Spleen (tissue), 11 donors: ENCODE measurements at regions not wholly inside any gene's neighbourhood (a gene's known extent, or its start where the extent isn't known, plus 50 kb on each side); places are given as distances from the start of the nearest gene placed in this dataset.

Experiments
- DNase-seq: peaks from one replicate; pipeline ENCODE4 v3.0.0-alpha.2; 2020
- H3K27ac ChIP-seq, 8 donors: fragments of 200-600 bp; sonication (generic) in 7 of 8; 1 replicate in 4 of 8; 2 replicates in 4 of 8; pipeline versions ENCODE4 v1.5.0 to v1.8.0; 2016 to 2021; ENCODE audit warnings: inconsistent platforms in 4 of 8, mild to moderate bottlenecking in 4 of 8, moderate library complexity in 1 of 8
- H3K27me3 ChIP-seq, 7 donors: fragments of 200-600 bp; sonication (generic) in 6 of 7; replicated peaks in 1 of 7; 1 replicate in 4 of 7; 2 replicates in 3 of 7; pipeline versions ENCODE4 v1.5.0 to v1.8.0; 2016 to 2021; ENCODE audit warnings: inconsistent platforms in 3 of 7, mild to moderate bottlenecking in 1 of 7
- H3K36me3 ChIP-seq, 6 donors: fragments of 200-600 bp; sonication (generic) in 5 of 6; 1 replicate in 4 of 6; 2 replicates in 2 of 6; pipeline versions ENCODE4 v1.5.0 to v1.8.0; 2016 to 2021; ENCODE audit warnings: inconsistent platforms in 2 of 6
- H3K4me1 ChIP-seq, 6 donors: fragments of 200-600 bp; sonication (generic) in 5 of 6; 1 replicate in 3 of 6; 2 replicates in 3 of 6; pipeline versions ENCODE4 v1.5.0 to v1.8.0; 2016 to 2021; ENCODE audit warnings: inconsistent platforms in 3 of 6
- H3K4me3 ChIP-seq, 8 donors: fragments of 200-600 bp; sonication (generic) in 7 of 8; 1 replicate in 4 of 8; 2 replicates in 4 of 8; pipeline versions ENCODE4 v1.5.0 to v1.8.0; 2016 to 2021; ENCODE audit warnings: inconsistent platforms in 4 of 8, mild to moderate bottlenecking in 4 of 8, moderate library complexity in 2 of 8
- H3K9me3 ChIP-seq, 8 donors: fragments of 200-600 bp; sonication (generic) in 7 of 8; 1 replicate in 4 of 8; 2 replicates in 4 of 8; pipeline versions ENCODE4 v1.5.0 to v1.8.0; 2016 to 2021; ENCODE audit warnings: inconsistent platforms in 4 of 8
- POLR2A ChIP-seq, 3 donors: fragments of 450-650 bp; IDR thresholded peaks; one replicate each; pipeline ENCODE4 v1.5.1; 2017; ENCODE audit warnings: antibody characterized with exemption in 3 of 3, mild to moderate bottlenecking in 1 of 3
- POLR2AphosphoS5 ChIP-seq, 3 donors: sonication (generic); formaldehyde crosslinking; IDR thresholded peaks; one replicate each; pipeline ENCODE4 v1.5.1; 2017; ENCODE audit warnings: antibody characterized with exemption in 3 of 3
- WGBS, 5 donors: extraction: QIAGEN DNeasy Blood & Tissue Kit in 3 of 5; methylation state at CpG; one replicate each; pipeline versions ENCODE4 v1.1.5 to v1.1.7; 2013 to 2018; 5-methylcytosine and 5-hydroxymethylcytosine counted together
- intact Hi-C: fragments of 100-400 bp; cut with DNase I; formaldehyde crosslinking; loops from one replicate; pipeline ENCODE4 v1.15.0; 2023; ENCODE audit warnings: low total_unique reads
- TF ChIP-seq, protein P1 (sequence below), 11 experiments: fragments of 200-600 bp in 7 of 11; fragments of 450-650 bp in 4 of 11; sonication (generic) in 4 of 11; IDR thresholded peaks in 8 of 11; conservative IDR thresholded peaks in 3 of 11; 1 replicate in 7 of 11; 2 replicates in 4 of 11; pipeline versions ENCODE4 v1.4.0 to v1.8.0; 2016 to 2021; ENCODE audit warnings: antibody characterized with exemption in 11 of 11, inconsistent platforms in 4 of 11, mild to moderate bottlenecking in 1 of 11
- donor health status: healthy with polysubstance abuse.
- donor health status: DM: no; HTN: no; CAD: no; lungs with moderate emphysema.
- donor health status: DM: no; HTN: no; CAD: no.
- donor health status: Bipolar disorder and iron deficiency.
- donor health status: healthy.
- donor health status: DM: no; HTN: no; CAD: no.
- donor health status: DM: yes; HTN: yes; CAD: no.

DNA sequence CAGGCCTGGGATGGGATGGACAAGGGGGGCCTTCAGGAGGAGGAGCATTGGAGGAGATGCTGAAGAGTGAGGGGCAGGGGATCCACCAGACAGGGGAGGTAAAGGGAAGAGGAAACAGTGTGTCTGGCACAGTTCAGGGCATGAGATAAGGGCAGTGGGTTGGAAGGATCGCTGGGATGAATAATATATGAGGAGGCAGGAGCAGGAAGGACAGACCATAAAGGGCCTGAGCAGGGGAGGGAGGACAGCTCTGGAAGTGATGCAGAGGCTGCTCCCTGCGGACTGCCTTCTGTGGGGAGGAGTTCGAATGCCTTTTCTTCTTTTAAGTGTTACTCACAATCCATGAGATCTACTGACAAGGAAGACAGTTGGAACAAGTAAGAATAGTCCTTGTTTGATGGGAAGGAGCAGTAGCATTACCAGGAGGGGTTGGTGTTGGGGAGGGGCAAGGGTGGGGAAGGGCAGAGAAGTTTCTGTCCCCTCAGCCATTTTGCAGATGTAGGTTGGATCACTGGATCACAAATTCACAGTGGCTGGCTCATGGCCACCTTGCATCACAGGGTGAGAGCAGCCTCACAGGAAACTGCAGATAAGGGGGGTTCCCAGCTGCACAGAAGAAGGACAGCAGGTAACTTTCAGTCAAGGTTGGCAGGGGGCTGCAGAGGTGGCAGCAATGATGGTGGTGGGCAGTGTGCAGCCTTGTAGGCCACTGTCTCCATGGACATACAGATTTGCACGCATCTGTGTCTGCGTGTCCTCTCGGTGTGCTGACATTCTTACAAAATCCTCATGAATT, 91.9 kb upstream of the SNRPN start:
- no peak for DNase-seq
- TF ChIP-seq POLR2AphosphoS5 (IDR thresholded peaks at IDR 0.05) (no peak), POLR2A (IDR thresholded peaks at IDR 0.05) (no peak)
- TF ChIP-seq, protein P1, sequence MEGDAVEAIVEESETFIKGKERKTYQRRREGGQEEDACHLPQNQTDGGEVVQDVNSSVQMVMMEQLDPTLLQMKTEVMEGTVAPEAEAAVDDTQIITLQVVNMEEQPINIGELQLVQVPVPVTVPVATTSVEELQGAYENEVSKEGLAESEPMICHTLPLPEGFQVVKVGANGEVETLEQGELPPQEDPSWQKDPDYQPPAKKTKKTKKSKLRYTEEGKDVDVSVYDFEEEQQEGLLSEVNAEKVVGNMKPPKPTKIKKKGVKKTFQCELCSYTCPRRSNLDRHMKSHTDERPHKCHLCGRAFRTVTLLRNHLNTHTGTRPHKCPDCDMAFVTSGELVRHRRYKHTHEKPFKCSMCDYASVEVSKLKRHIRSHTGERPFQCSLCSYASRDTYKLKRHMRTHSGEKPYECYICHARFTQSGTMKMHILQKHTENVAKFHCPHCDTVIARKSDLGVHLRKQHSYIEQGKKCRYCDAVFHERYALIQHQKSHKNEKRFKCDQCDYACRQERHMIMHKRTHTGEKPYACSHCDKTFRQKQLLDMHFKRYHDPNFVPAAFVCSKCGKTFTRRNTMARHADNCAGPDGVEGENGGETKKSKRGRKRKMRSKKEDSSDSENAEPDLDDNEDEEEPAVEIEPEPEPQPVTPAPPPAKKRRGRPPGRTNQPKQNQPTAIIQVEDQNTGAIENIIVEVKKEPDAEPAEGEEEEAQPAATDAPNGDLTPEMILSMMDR (IDR thresholded peaks at IDR 0.05 in 8 of 11, conservative IDR thresholded peaks at IDR 0.05 in 3 of 11) = no peak
- no peak overlapping the region for H3K27ac ChIP-seq
- H3K4me3 ChIP-seq = no peak overlapping the region
- peaks cover 0 to 19% (median 2%) of the 10 kb centered on the region in 8 donors for H3K9me3 ChIP-seq
- intact Hi-C loops = no loop called here
- H3K4me1 ChIP-seq = no peaks in the 10 kb centered on the region
- no peaks in the 10 kb centered on the region for H3K36me3 ChIP-seq
- H3K27me3 ChIP-seq = peaks cover 0 to 15% (median 0%) of the 10 kb centered on the region in 7 donors
- WGBS, 5 donors = 59 to 77% (median 65%) methylated on average over 6 of the region's 6 CpGs

- DNase-seq = no peak
- WGBS, 5 donors = 75 to 89% (median 86%) methylated on average over 4 of the region's 4 CpGs
- no peaks in the 10 kb centered on the region for H3K27me3 ChIP-seq
- no peak overlapping the region for H3K4me3 ChIP-seq
- TF ChIP-seq POLR2AphosphoS5 (IDR thresholded peaks at IDR 0.05) (no peak), POLR2A (IDR thresholded peaks at IDR 0.05) (no peak)
- TF ChIP-seq, protein P1 (IDR thresholded peaks at IDR 0.05 in 8 of 11, conservative IDR thresholded peaks at IDR 0.05 in 3 of 11) = no peak
- no peaks in the 10 kb centered on the region for H3K4me1 ChIP-seq
- peaks cover 0 to 14% (median 4%) of the 10 kb centered on the region in 8 donors for H3K9me3 ChIP-seq
- no peak overlapping the region for H3K27ac ChIP-seq
- H3K36me3 ChIP-seq = no peaks in the 10 kb centered on the region
- intact Hi-C loops = no loop called here
Observed at GRCh38 chr15:24865303-24865702, 89.5 kb upstream of the SNRPN start.

DNA sequence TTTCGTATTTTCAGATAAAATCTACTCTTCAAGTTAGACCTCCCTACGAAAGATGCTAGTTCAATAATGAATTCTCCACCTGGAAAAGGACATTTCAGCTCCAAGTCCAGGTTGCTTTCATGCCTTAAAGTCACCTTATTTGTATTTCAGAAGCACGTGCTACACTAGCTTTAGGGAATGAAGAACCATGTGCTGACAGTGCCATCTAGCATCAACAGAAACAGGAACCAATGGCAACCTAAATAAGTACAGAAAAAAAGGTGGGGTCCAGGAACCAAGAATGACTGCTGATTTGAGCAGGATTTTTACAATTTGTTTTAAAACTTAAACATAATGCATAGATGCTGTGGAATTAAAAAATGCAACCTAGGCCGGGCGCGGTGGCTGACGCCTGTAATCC, 77.6 kb upstream of the SNRPN start:
- intact Hi-C loops = no loop called here
- no peak for DNase-seq
- TF ChIP-seq, protein P1 (IDR thresholded peaks at IDR 0.05 in 8 of 11, conservative IDR thresholded peaks at IDR 0.05 in 3 of 11) = no peak
- TF ChIP-seq POLR2A (IDR thresholded peaks at IDR 0.05) (no peak), POLR2AphosphoS5 (IDR thresholded peaks at IDR 0.05) (no peak)
- H3K4me3 ChIP-seq = no peak overlapping the region
- H3K9me3 ChIP-seq = peaks cover 0 to 68% (median 38%) of the 10 kb centered on the region in 8 donors
- H3K4me1 ChIP-seq = no peaks in the 10 kb centered on the region
- 74 to 86% (median 85%) methylated on average over 7 of the region's 7 CpGs for WGBS, 5 donors
- no peaks in the 10 kb centered on the region for H3K27me3 ChIP-seq
- no peak overlapping the region for H3K27ac ChIP-seq
- H3K36me3 ChIP-seq = no peaks in the 10 kb centered on the region

DNA sequence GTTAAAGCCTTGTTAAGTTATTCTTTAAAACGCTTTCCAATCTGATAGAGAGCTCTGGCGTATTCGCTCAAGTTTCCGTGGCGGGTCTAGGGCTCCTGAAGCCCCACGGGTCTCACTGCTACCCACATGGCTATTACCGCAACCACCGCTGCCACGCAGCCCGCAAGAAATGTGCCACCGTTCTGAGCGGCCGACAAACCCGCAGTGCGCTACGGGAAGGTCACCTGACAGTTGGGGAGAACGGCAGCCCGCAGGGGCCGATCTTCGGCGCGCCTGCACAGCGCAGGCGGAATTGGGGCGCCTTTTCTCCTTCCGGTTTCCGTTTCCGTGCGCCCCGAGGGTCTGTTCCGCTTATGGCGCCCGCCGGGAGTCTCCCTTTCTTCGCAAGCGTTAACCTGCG, 76.6 kb upstream of the SNRPN start:
- H3K9me3 ChIP-seq = peaks cover 0 to 72% (median 41%) of the 10 kb centered on the region in 8 donors
- intact Hi-C loops = no loop called here
- peak overlapping the region in 7 of 8 donors; percentile 15 to 56 (median 17) for H3K4me3 ChIP-seq
- H3K4me1 ChIP-seq = no peaks in the 10 kb centered on the region
- no peaks in the 10 kb centered on the region for H3K27me3 ChIP-seq
- peak in 2 of 3 donors; percentile 32 to 47 for TF ChIP-seq POLR2AphosphoS5 (IDR thresholded peaks at IDR 0.05)
- TF ChIP-seq, protein P1 (IDR thresholded peaks at IDR 0.05 in 8 of 11, conservative IDR thresholded peaks at IDR 0.05 in 3 of 11) = no peak
- no peak overlapping the region for H3K27ac ChIP-seq
- DNase-seq = no peak
- H3K36me3 ChIP-seq = no peaks in the 10 kb centered on the region
- 35 to 53% (median 48%) methylated on average over 35 to 37 of the region's 37 CpGs for WGBS, 5 donors
